WTC11 (cell line): ENCODE measurements at regions not wholly inside any gene's neighbourhood (a gene's known extent, or its start where the extent isn't known, plus 50 kb on each side); places are given as distances from the start of the nearest gene placed in this dataset.
A peak's percentile ranks its signal among the peaks of the same experiment; 100 is the strongest.

ENCODE experiments used
- ATAC-seq: fragments of 200-7000 bp; cut with Tn5 transposase; 2 replicates; pipeline ENCODE4 v1.10.0; 2021; ENCODE audit warnings: mild to moderate bottlenecking, moderate library complexity
- CTCF ChIA-PET: fragments of 300-600 bp; sonication (Branson Sonifier 250); formaldehyde crosslinking; loops from one replicate; lab custom pipeline; 2021; ENCODE audit warnings: antibody characterized with exemption; lab: Charles Lee
- POLR2A ChIA-PET: fragments of 350-600 bp; sonication (Branson Sonifier 250); formaldehyde crosslinking; loops from one replicate; lab custom pipeline; 2021; ENCODE audit warnings: antibody characterized with exemption; lab: Charles Lee
- DNase-seq: peaks from one replicate; pipeline ENCODE4 v3.0.0; 2021; ENCODE audit warnings: low spot score
- H3K27ac Mint-ChIP-seq: 2 replicates; pipeline ENCODE4 v1.8.0; 2021; ENCODE audit warnings: mixed read lengths
- H3K27me3 Mint-ChIP-seq: 2 replicates; pipeline ENCODE4 v1.8.0; 2021; ENCODE audit warnings: low read depth, mild to moderate bottlenecking, moderate library complexity, mixed read lengths
- H3K36me3 Mint-ChIP-seq: 2 replicates; pipeline ENCODE4 v1.8.0; 2021; ENCODE audit warnings: mixed read lengths
- H3K4me1 Mint-ChIP-seq: 2 replicates; pipeline ENCODE4 v1.8.0; 2022; ENCODE audit warnings: mixed read lengths
- H3K4me3 Mint-ChIP-seq: 2 replicates; pipeline ENCODE4 v1.8.0; 2021; ENCODE audit warnings: mild to moderate bottlenecking, moderate library complexity, mixed read lengths
- H3K9me3 Mint-ChIP-seq: 2 replicates; pipeline ENCODE4 v1.8.0; 2021; ENCODE audit warnings: mixed read lengths
- AR ChIP-seq: fragments of 250-450 bp; sonication (Bioruptor Pico); IDR thresholded peaks from 2 replicates; pipeline ENCODE4 v1.9.0; 2021; ENCODE audit warnings: mild to moderate bottlenecking
- ATF3 ChIP-seq: sonication (generic); formaldehyde crosslinking; conservative IDR thresholded peaks from 2 replicates; pipeline ENCODE4 v1.8.1; 2022; ENCODE audit warnings: mild to moderate bottlenecking, missing genetic modification reagents
- CREB1 ChIP-seq: sonication (generic); formaldehyde crosslinking; IDR thresholded peaks from 2 replicates; pipeline ENCODE4 v1.8.0; 2023; ENCODE audit warnings: mild to moderate bottlenecking, missing genetic modification reagents
- JUN ChIP-seq: sonication (generic); formaldehyde crosslinking; IDR thresholded peaks from 2 replicates; pipeline ENCODE4 v1.8.0; 2023; ENCODE audit warnings: mild to moderate bottlenecking, missing genetic modification reagents
- NFE2L1 ChIP-seq: sonication (generic); formaldehyde crosslinking; IDR thresholded peaks from 2 replicates; pipeline ENCODE4 v1.8.1; 2023; ENCODE audit warnings: missing genetic modification reagents
- NR1H2 ChIP-seq: sonication (generic); formaldehyde crosslinking; IDR thresholded peaks from 2 replicates; pipeline ENCODE4 v1.9.0; 2021; ENCODE audit warnings: mild to moderate bottlenecking, moderate library complexity, missing genetic modification reagents
- PREB ChIP-seq: sonication (generic); formaldehyde crosslinking; IDR thresholded peaks from 2 replicates; pipeline ENCODE4 v1.8.1; 2022; ENCODE audit warnings: mild to moderate bottlenecking, missing genetic modification reagents, moderate library complexity, borderline replicate concordance
- RELA ChIP-seq: sonication (generic); formaldehyde crosslinking; IDR thresholded peaks from 2 replicates; pipeline ENCODE4 v1.8.1; 2022; ENCODE audit warnings: missing genetic modification reagents, mild to moderate bottlenecking, borderline replicate concordance
- SMAD3 ChIP-seq: sonication (generic); formaldehyde crosslinking; IDR thresholded peaks from 2 replicates; pipeline ENCODE4 v1.8.0; 2022; ENCODE audit warnings: missing genetic modification reagents, mild to moderate bottlenecking, borderline replicate concordance
- SOX15 ChIP-seq: fragments of 250-450 bp; sonication (Bioruptor Pico); IDR thresholded peaks from 2 replicates; pipeline ENCODE4 v1.9.0; 2021; ENCODE audit warnings: mild to moderate bottlenecking
- ZBTB43 ChIP-seq: sonication (generic); formaldehyde crosslinking; IDR thresholded peaks from 2 replicates; pipeline ENCODE4 v1.8.1; 2023; ENCODE audit warnings: mild to moderate bottlenecking, missing genetic modification reagents
- ZNF317 ChIP-seq: sonication (generic); formaldehyde crosslinking; IDR thresholded peaks from 2 replicates; pipeline ENCODE4 v1.8.1; 2023; ENCODE audit warnings: low read depth, mild to moderate bottlenecking, moderate library complexity, missing genetic modification reagents, borderline replicate concordance
- ZNF423 ChIP-seq: fragments of 250-450 bp; sonication (Bioruptor Pico); IDR thresholded peaks from 2 replicates; pipeline ENCODE4 v2.1.2; 2022; ENCODE audit warnings: mild to moderate bottlenecking, moderate library complexity
- ZNF512 ChIP-seq: sonication (generic); formaldehyde crosslinking; IDR thresholded peaks from 2 replicates; pipeline ENCODE4 v1.8.1; 2022; ENCODE audit warnings: missing genetic modification reagents, borderline replicate concordance
- ZSCAN18 ChIP-seq: fragments of 250-450 bp; sonication (Bioruptor Pico); IDR thresholded peaks from 2 replicates; pipeline ENCODE4 v2.1.2; 2022; ENCODE audit warnings: mild to moderate bottlenecking, moderate library complexity
- TF ChIP-seq, protein P1 (sequence below): sonication (generic); formaldehyde crosslinking; IDR thresholded peaks from 2 replicates; pipeline ENCODE4 v1.8.1; 2023; ENCODE audit warnings: mild to moderate bottlenecking, moderate library complexity, missing genetic modification reagents
- TF ChIP-seq, protein P2 (sequence below): sonication (generic); formaldehyde crosslinking; IDR thresholded peaks from 2 replicates; pipeline ENCODE4 v1.8.1; 2023; ENCODE audit warnings: mild to moderate bottlenecking, missing genetic modification reagents, moderate library complexity
- TF ChIP-seq, protein P3 (sequence below): fragments of 250-450 bp; sonication (Bioruptor Pico); IDR thresholded peaks from 2 replicates; pipeline ENCODE4 v1.9.0; 2021; ENCODE audit warnings: moderate library complexity, mild to moderate bottlenecking, inconsistent platforms, borderline replicate concordance

DNA sequence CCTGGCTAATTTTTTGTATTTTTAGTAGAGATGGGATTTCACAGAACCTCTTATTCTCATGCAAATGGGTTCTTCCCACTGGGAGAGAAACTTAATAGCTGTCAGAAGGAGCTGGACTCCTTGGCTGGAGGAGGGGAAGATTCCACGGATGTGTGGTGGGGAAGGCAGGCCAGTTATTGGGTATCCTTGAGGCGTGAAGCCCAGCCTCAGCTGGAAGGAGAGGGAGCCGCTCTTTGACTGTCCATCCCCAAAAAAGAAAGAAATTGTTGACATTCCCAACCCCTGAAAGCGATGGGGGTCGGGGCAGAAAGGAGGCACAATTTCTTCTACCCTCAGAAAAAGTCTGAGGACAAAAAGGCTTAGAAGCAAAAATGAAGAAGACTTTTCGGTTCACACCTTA is 983.1 kb upstream of the PABPC4L start (continued):
- TF ChIP-seq SMAD3 (CRISPR knock-in tag) (no peak), AR (0 out of 2 replicates have a peak, but pooled peaks have one; percentile 40), ZNF317 (CRISPR knock-in tag) (no peak), JUN (no peak)

- ChIA-PET POLR2A (no interaction called here), CTCF (no interaction called here)
- TF ChIP-seq, protein P1, sequence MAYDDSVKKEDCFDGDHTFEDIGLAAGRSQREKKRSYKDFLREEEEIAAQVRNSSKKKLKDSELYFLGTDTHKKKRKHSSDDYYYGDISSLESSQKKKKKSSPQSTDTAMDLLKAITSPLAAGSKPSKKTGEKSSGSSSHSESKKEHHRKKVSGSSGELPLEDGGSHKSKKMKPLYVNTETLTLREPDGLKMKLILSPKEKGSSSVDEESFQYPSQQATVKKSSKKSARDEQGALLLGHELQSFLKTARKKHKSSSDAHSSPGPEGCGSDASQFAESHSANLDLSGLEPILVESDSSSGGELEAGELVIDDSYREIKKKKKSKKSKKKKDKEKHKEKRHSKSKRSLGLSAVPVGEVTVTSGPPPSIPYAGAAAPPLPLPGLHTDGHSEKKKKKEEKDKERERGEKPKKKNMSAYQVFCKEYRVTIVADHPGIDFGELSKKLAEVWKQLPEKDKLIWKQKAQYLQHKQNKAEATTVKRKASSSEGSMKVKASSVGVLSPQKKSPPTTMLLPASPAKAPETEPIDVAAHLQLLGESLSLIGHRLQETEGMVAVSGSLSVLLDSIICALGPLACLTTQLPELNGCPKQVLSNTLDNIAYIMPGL (CRISPR knock-in tag), result no peak
- no peak for TF ChIP-seq ZNF423
- no peak for TF ChIP-seq SOX15 (CRISPR knock-in tag)
- no peak for TF ChIP-seq ZBTB43 (CRISPR knock-in tag)
- TF ChIP-seq CREB1, result no peak
- TF ChIP-seq NFE2L1 (CRISPR knock-in tag), result no peak
- no peak for TF ChIP-seq ZNF512 (CRISPR knock-in tag)
- TF ChIP-seq PREB (CRISPR knock-in tag), result no peak
- TF ChIP-seq, protein P2, sequence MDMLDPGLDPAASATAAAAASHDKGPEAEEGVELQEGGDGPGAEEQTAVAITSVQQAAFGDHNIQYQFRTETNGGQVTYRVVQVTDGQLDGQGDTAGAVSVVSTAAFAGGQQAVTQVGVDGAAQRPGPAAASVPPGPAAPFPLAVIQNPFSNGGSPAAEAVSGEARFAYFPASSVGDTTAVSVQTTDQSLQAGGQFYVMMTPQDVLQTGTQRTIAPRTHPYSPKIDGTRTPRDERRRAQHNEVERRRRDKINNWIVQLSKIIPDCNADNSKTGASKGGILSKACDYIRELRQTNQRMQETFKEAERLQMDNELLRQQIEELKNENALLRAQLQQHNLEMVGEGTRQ (CRISPR knock-in tag), result no peak
- TF ChIP-seq NR1H2 (CRISPR knock-in tag), result no peak
- TF ChIP-seq ATF3 (CRISPR knock-in tag), result no peak
- TF ChIP-seq, protein P3, sequence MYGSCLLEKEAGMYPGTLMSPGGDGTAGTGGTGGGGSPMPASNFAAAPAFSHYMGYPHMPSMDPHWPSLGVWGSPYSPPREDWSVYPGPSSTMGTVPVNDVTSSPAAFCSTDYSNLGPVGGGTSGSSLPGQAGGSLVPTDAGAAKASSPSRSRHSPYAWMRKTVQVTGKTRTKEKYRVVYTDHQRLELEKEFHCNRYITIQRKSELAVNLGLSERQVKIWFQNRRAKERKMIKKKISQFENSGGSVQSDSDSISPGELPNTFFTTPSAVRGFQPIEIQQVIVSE (CRISPR knock-in tag), result no peak
- TF ChIP-seq ZSCAN18 (CRISPR knock-in tag), result no peak
- no peak for TF ChIP-seq RELA (CRISPR knock-in tag)
- H3K9me3 Mint-ChIP-seq, result peaks cover 35% of the 10 kb centered on the region
- no peak overlapping the region for H3K27ac Mint-ChIP-seq
- no peaks in the 10 kb centered on the region; the same call in 1 of the 2 replicates for H3K27me3 Mint-ChIP-seq
- no peak for ATAC-seq
- peaks cover 6% of the 10 kb centered on the region for H3K4me1 Mint-ChIP-seq
- peaks cover 37% of the 10 kb centered on the region for H3K36me3 Mint-ChIP-seq
- no peak for DNase-seq
- H3K4me3 Mint-ChIP-seq, result no peak overlapping the region
Observed at GRCh38 chr4:135177321-135177720, 975.7 kb upstream of the PABPC4L start.
